ENCODE measurements at regions not wholly inside any gene's neighbourhood (a gene's known extent, or its start where the extent isn't known, plus 50 kb on each side); places are given as distances from the start of the nearest gene placed in this dataset.
"Not testable (repeated sequence)": the region's sequence is repeated elsewhere in the genome, so short reads cannot be mapped to it uniquely, and the experiment has no call there.

DNA sequence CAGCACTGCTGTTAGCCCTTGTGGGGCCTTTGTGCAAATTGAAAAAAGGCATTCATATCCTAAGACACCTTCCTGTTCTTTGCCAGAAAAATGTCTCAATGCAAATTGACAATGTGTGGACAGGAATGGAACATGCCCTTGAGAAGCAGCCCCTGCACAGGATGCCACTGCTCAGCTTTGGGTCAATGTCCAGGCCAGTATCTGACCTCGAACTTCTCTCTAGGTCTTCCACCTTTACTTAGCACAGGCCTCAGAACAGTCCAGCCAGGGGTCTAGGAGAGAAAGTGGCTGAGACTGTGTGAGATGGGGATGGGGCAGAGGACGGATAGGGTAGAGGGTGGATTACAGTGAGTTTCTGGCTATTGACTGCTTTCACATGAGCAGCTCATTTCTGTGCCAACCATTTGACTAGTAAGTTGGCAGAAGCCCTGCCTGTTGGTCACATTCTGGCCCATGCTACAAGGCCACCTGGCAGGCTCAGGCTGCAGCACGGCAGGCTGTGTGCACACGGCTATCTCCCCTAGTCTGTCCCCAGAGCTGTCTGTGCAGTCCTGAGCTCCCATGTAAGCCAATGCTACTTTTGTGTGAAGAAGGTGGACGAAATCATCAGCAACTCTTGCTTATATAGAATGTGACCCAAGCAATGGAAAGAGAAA lies 254.5 kb upstream of the PLGLB1 start:
- not testable (repeated sequence) for ATAC-seq

DNA sequence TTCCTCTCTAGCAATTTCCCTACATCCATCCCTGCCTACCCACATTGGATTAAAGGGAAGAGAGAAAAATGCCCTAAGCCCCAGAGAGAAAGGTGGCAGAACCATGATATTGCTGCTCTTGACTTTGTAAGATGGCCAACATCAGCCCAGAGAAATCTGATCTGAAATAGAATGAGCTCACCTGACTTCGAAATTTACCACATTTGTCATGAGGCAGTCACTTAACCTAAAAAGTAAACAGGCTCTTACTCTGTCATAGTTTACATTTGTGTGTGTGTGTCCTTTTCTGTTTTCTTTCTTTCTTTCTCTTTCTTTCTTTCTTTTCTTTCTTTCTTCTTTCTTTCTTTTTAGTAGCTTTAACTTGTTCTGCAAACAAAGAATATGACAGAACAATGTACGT lies 255.0 kb upstream of the PLGLB1 start:
- ATAC-seq: not testable (repeated sequence)

DNA sequence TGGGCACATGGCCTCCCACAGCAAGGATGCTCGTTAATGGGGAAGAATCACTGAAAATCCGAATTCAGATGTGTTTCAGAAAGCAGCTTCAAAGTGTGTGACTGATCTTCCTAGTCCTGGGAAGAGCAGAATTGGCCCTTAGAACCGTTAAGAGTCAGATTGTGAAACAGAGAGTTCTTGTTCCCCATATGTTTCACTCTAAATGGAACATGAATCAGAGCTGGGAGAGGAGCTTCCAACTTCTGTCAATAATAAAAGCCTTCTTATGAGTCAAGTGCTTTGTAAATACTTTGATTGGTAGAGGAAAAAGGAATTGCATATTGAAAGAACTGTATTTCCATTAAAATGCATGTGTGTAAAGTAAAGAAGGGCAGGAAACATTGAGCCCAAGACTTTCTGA lies 256.1 kb upstream of the PLGLB1 start:
- ATAC-seq: not testable (repeated sequence)

DNA sequence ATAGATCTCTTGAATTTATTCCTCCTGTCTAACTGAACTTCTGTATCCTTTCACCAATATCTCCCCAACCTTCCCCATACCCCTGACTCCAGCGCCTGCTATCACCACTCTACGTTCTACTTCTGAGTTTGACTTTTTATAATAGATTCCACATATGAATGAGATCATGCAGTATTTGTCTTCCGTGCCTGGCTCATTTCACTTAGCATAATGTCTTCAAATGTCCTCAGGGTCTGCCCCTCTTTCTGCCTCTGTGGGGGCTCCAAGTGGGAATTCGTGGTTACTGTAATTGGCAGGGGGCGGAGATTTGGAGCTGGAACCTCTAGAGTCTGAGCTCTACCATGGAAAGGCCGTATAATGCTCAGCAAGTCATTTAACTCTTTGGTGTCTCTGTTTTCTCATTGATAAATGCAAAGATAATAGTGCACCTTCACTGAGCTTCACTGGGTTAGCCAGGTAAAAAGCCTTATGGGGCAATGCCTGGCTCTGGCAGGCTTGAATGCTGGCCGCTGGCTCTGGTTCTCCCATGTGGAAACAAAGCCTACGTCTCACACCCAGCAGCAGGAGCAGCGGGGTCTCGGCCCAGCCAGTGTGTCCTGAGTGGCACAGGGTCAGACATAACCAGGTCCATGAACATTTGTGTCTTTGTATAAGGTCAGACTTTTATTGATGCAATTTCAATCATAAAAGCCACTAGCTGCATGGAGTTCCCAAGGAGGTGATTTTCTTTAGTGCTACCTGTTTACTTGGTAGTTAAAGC lies 259.1 kb upstream of the PLGLB1 start:
- not testable (repeated sequence) for ATAC-seq

DNA sequence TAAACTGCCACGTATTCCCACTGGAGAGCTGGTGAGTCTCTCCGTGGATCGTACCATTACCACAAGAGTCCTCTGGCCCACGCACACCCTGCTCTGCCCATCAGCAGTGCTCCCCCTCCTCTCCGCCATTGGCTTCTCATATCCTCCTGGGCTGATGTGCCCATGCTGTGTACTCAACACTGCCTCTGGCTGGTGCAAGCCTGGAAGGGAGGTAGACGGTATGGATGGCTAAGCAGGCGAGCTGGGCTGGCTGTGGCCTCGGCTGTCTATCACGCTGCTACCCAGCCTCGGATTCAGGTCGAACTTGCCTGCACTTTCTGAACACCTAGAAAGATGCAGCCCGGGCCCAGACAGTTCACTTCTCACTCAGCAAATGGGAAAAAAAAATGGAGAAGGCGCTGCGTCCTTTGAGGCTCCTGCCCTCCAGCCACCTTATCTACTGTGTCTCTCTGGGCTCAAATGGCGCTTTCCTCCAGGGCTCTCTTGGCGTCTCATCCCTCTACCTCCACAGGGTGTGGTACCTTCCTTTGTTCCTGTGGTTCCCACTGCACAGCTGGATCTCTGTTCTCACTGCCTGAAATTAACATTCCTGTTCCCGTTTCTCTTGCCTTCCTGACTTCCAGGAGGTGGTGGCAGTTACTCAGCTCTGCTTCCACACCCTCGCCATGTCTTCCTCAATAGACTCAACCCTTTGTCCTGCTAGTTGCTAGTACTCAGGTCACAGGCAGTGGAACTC lies 262.3 kb upstream of the PLGLB1 start:
- ATAC-seq: not testable (repeated sequence)

DNA sequence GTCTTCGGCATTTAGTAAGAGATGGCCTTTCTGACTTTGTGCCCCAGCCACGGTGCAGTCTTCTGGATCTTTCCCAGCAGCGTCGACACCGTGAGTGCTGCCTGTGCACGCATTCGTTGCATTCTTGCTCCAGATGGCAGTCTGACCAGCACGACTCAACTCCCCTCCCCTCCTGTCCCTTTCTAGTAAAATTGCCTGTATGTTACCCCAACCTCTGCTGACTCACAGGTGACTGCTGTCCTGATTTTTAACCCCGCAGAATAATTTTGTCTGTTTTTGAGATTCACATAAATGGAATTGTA lies 262.8 kb upstream of the PLGLB1 start:
- ATAC-seq: not testable (repeated sequence)

DNA sequence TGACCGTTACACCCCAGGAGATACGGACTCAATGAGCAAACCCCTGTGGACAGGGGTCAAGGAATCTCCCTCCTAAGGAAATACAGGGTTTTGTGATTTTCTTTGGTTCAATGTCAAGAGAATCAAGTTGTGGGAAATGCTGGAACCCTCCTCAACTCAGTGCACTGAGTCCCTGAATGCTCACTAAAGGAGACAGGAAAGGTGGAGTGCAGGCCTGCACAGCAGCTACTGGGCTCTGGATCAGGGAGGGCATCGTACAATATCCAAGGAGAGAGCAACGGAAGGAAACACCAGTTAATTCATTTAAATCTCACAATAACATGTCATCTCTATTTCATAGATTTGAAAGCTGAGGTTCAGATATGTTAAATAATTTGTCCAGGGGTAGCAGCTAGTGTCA lies 263.5 kb upstream of the PLGLB1 start:
- not testable (repeated sequence) for ATAC-seq

DNA sequence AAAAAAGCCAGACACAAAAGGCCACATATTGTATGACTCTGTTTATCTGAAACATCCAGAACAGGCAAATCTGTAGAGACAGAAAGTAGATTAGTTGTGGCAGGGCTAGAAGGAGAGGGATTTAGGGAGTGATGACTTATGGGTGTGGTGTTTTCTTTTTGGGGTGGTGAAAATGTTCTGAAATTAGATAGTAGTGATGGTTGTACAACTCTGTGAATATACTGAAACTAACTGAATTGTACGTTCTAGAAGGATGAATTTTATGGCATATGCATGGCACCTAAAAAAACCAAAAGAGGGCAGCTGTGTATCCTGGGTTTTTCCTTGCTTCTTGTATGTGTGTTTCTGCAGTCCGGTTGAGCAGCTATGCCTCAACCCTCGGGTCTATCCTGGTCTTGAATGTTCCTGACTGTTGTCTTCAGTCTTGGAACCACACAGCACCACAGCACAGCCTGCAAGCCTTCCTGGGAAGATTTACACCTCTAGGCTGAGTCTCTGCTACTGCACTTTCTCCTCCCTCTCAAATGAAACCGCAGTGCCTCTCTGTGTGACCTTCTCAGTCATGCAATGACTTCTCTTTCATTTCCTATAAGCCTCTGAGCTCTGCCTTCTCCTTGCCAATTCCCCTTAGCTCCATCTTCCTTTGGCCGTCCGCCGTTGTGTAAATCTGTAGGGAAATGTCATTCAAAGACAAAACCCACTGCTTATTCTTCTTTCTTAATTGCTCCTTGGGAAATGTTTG lies 269.1 kb upstream of the PLGLB1 start:
- ATAC-seq: peak; percentile 96 to 98

DNA sequence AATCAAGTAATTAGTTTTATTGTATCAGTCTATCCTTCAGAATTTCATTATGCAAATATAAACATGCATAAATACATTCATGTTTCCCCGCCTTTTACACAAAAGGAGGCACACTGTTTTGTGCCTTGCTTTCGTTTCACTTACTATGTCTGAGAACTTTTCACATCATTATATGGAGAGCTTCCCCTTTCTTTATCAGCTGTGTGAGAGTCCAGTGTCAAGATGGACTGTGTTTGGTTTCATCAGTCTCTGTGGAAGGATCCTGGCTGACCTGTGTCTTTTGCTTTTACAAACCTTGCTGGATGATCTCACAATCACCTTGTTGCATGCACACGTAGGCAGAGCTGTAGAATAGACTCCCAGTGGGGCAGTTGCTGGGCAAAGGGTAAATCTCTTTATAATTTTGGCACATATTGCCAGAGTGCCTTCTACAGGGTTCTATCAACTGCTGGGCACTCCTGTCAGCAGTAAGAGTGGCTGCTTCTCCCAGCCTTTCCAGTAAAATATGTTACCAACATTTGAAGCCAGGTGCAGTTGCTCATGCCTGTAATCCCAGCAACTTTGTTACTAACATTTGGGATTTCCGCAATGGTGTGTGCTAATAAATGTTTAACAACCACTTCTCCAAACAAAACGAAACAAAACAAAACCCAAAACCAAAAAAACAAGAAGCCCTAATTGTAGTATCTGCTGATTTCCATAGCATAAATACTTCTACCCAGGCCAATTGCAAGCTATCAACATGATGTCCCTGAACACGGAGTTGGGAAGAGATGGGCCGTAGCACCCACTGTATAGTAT lies 270.0 kb upstream of the PLGLB1 start:
- peak in 1 of 2 donors; percentile 21 for ATAC-seq

DNA sequence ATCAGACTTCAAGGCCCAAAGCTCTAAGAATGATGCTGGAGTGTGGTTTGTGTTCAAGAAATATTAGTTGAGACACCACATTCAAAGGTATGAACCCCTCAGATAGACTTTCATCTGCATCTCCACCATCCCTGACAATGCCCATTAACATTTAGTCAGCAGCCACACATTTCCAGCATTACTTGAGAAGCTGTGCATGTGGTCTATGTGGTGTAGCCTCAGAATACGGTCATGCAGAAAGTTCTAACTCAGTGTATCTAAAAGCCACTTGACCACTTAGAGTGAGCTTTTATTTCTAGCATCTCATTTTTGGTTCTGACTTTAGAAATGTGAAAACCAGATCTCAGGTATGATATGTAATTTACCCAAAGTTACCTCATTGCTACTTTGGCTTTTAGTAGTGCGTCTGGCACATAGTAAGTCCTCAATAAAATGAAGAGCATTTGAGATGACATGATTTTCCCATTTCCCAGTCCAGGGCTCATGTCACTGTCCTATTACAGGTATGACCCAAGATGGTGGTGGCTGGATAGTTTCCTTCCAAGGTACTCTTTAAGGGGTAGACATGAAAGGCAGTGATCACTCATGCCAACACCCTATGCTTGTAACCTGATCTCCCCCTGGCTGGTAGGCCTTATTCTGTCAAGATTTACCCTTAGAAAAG lies 272.4 kb upstream of the PLGLB1 start:
- ATAC-seq: peak in 1 of 2 donors; percentile 22

DNA sequence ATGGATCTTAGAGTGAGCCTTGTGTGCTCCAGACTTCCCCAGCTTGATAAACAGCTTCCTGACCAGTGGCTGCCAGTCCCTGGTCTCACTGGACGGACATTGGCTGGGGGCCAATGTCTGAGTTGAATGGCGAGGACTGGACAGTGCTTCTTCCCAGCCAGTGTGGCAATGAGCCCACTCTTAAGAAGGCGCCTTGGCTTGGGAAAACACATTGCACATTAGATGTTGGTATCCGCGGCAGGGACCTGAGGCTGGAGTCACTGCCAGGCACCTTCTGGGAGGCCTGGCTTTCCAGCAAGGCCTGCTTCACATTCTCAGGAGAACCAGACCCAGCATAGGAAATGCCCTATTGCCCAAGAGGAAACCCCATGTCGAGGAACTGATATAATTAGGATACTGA lies 273.5 kb upstream of the PLGLB1 start:
- ATAC-seq: not testable (repeated sequence)

DNA sequence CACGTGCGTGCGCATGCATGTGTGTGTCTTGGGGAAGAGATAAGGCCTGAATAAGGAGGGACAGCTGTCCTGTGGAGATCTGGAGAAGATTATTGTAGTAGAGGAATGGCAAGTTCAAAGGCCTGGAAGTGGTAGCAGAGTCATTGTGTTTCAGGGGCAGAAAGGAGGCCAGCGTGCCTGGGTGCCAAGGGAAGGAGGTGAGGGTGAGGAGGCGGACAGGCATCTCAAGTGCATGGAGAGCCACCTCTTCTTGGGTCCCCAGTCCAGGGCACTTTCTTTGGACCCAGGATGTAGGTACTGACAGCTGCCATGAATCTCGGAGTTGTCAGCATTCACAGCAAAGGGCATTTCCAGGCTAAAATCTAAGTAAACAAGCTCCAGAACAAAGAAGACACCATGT lies 279.7 kb upstream of the PLGLB1 start:
- not testable (repeated sequence) for ATAC-seq

DNA sequence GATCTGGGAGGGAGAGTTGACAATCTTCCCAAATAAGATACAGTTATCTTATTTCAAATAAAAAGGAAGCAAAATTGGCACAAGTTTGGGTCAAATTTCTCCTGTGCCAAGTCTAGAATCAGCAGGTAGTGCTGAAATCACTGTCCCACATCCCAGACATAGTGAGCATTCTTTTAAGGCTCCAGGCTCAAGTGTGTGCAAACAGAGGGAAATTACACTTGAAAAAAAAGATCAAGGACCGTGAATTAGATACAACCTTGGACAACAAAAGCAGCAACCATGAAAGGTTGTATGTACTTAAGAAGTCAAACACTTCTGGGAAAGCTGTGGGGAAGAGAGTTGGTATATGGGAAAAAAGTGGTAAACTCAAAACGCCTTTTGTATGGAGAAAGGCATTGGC lies 280.2 kb upstream of the PLGLB1 start:
- not testable (repeated sequence) for ATAC-seq

DNA sequence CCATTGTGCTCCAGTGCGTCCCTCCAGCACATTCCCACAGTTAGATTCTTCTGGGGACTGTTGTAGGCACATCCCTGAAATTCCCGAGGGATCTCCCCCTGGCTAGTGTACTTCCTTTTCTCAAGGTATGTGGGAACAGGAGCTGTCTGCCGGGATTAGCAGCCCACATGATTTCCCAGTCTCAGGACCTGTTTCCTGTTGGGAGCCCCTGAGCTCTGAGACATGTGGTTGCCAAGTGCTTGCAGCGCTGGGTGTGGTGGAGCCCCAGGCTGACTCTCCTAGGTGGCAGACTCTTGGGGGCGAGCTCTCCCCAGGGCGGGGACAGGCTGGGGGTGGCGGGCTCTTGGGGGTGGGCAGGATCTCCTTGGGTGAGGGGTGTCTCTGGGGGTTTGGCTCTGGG lies 287.0 kb upstream of the PLGLB1 start:
- ATAC-seq: not testable (repeated sequence)

DNA sequence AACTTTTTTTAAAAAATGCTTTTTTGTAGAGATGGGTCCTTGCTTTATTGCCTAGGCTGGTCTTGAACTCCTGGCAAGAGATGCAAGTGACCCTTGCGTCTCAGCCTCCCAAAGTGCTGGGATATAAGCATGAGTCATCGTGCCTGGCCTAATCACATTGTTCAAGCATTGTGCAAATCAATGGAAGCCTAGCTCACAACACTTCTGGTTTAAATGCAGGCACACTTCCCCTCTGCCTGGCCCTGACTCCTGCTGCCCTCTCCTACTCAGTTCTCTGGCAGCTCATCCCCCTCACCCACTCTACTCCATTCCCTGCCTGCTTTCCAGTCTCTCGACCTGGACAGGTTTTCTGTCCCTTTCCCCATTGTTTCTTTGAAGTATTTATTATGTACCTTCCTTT lies 288.1 kb upstream of the PLGLB1 start:
- not testable (repeated sequence) for ATAC-seq

DNA sequence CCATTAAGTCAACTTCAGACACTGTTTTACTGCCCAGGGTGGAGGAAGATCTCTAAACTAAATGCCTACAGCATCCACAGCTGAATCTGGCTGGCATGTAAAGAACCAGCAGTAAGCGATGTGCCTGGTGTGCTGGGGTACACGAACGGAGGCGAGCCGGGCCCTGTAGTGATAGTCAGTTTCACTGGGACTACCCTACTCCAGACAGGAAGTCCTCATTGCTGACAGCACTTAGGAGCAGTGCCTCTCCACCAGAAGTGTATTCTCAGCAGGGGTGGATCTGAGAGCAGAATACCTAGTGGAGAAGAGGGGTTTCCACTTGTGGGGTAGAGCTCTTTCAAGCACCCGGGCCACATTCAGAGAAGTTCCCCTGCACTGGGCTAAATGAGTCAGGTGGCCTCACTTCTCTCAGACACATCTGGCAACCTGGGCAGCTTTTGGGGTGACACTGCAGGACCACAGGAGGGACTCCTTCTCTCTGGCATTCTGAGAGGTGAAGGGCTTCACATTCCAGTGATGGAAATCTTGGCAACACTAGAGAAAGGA lies 290.3 kb upstream of the PLGLB1 start:
- ATAC-seq: not testable (repeated sequence)

DNA sequence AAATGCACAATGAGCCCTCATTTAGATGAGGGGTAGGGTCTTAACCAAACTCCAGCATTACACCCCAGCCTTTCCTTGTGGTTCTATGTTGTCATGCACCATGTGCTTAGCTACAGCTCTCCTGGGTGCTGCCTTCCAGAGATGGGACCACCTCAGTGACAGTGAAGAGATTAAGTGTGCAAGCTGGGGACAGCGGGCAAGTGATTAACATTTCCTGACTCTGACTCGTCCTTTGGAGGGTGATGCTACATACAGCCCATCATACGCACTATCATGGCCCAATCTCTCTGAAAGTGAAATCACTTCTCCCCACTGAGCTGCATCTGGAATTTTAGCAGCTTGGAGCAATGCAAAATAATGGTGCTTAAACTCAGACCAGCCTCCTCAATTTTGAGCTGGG lies 293.0 kb upstream of the PLGLB1 start:
- ATAC-seq: peak; percentile 37 to 39

DNA sequence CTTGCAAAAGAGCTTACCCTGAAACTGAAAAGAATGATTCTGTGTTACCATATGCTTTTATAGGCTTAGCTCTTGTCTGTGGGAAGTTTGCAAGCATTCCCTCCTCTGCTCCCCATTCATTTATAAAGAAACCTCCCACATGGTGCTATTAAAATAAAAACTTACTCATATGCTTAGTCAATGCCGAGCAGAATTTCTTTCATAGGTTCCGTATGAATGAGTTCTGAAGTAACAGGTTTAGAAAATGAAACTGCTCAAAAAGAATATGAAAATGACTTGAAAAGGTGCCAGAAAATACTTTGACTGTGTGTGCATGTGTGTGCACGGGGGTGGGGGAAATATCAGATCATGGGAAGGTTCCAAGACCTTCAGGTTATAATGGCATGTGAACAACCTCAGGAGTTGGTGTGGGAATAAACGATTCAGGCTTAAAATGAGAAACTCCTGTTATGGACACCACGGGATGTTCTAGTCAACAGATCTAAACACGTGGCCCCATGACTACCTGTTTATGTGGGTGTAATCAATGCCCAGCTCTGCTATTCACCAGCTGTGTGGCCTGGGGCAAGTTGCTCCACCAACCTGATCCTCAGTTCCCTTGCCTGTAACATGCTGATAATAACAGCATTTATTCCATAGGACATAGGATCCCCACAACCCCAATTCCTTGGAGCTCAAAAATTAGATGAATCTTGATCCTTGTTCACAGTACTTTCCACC lies 293.7 kb upstream of the PLGLB1 start:
- peak; percentile 90 to 91 for ATAC-seq

DNA sequence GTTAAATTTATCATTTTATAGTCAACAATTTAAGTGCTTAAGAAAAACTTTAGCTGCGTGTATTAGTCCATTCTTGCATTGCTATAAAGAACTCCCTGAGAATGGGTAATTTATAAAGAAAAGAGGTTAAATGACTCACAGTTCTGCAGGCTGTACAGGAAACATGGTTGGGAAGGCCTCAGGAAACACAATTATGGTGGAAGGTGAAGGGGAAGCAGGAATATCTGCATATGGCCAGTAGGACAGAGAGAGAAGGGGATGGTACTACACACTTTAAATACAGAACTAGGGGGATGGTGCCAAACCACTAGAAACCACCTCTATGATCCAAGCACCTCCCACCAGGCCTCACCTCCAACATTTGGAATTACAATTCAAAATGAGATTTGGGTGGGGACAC lies 295.5 kb upstream of the PLGLB1 start:
- ATAC-seq: not testable (repeated sequence)

DNA sequence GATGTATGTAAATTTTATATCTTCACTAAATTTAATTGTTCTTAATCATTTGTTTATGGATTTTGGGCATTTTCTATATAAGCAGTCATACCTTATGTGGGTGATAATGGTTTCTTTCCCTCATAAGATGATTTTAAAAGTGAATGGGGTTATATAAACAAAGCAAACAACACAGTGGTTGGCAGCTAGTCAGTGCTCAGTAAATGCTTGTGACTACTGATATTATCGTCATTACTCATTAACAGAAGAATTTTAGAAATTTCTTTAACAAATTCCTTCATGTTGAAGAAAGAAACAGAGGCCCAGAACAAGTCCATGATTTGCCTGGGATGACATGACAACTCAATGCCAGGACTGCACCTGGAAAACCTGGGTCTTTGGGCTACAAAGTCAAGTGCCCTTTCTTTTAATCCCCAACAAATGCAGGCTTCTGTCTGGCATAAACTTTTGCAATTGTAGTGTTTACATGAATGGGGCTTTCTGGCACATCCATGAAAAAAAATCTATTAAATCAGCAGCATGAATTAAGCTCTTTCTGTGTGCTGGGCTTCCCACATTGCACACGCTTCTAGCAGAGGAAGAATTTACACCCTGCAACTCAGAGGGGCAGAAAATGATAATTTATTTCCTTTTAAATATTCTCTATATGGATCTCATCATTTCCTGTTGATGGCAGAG lies 297.3 kb upstream of the PLGLB1 start:
- not testable (repeated sequence) for ATAC-seq

Data from activated CD4-positive, CD25-positive, alpha-beta regulatory T cell treated with anti-CD3 and anti-CD28 coated beads, Interleukin-2, amount 50 U/mL, for 24 hours (primary cell).